HG03039 (cell line): ENCODE measurements at regions not wholly inside any gene's neighbourhood (a gene's known extent, or its start where the extent isn't known, plus 50 kb on each side); places are given as distances from the start of the nearest gene placed in this dataset.
"Not testable (repeated sequence)": the region's sequence is repeated elsewhere in the genome, so short reads cannot be mapped to it uniquely, and the experiment has no call there.

ENCODE experiments used
- ATAC-seq: cut with Tn5 transposase; IDR thresholded peaks from one replicate; pipeline ENCODE4 v1.9.1; 2021; ENCODE audit warnings: mild to moderate bottlenecking, moderate library complexity; ENCODE audit not compliant: unreplicated experiment

GRCh38 chr1:189637041-189637440 lies 840.6 kb downstream of the BRINP3 start:
- ATAC-seq: no peak

- ATAC-seq: not testable (repeated sequence)
These were observed 833.5 kb downstream of the BRINP3 start for GRCh38 chr1:189644156-189644555.

- no peak for ATAC-seq
These were observed 832.7 kb downstream of the BRINP3 start for GRCh38 chr1:189644970-189645369.

DNA sequence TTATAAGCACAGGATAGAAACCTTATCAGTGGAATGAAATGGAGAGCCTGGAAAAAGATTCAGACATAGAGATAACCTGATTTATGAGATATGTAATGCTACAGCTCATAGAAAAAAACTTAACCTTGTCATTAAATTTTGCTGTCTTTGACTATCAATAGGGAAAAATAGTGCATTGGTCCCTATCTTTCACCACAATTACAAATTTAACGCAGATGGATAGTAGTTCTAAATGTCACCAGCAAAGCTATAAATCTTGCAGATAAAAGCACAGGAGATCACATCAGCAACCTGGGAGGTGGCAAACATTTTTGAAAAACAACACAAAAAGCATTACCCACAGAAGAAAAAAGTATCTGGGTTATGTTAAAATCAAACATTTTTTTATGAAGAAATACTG lies 831.6 kb downstream of the BRINP3 start:
- ATAC-seq: no peak

DNA sequence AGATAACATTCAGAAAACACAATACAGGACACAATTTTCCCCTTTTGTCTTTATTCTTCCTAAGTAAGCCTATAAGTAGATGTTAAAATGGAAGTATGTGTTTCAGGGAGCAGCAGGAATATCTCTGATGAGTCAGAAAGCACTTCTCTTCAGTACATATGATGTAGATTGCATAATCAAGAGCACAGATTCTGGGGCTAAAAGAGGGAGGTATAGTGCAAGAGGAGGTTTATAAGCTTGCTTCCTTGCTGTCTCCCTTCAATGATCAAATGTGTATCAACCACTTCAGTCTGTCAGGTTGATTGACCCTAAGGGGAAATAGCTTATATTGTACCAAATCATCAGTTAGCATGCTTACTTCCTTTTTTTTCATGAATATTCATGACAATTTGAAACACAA lies 822.8 kb downstream of the BRINP3 start:
- no peak for ATAC-seq

DNA sequence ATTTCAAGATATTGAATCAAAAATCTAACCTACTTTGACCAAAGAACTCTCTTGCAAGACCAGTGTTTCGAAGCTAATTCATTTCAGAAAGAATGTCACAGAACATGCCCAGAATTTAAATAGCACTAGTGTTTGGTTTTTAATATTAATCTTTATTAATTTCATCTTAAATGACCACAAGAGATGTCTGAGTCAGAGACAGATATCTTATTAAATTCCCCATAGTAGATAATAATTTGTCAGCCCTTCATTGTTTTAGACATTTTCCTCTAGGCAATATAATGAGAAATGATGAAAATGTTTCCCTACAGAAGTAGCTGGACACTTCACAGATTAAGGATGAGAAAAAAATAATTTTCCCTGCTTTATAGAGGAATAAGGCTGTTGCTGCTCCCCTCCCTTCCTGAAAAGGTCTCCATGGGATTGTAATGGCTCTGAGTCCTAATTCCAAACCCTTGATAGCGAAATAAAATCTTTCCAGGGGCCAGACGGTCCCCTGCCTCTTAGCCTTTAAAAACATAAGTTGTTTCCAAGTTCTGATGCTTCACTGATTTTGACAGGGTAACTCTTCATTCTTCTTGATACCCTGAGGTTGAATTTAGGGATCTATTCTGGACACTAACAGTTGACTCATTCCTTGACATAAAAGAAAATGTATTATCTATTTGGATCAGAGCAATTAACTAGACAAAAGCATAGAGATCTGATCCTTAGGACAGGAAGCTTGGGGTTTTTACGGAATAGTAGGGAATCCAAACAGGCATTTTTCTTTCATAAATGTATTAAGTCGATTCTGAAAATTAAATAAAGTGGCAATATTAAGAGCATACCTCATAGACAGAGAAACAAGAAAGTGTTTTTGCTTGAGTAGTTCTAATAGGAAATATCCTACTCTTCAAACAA lies 820.8 kb downstream of the BRINP3 start:
- no peak for ATAC-seq

DNA sequence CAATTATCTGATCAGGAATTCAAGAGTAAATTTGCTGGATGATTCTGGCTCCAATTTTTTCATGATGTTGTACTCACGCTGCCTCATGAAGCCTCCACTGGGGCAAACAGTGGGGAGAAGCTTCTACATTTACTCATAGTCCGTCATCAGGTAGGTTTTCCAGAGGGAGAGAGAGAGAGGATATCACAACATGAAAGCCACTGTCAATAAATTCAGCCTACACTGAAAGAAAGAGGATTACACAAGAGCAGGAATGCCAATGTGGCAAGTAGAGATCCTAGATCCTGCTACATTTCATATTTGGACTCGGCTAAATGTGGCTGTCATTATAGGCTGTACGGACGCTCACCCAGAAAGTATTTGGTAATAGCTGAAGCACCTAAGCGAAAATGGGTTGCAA lies 819.9 kb downstream of the BRINP3 start:
- no peak for ATAC-seq

- ATAC-seq: no peak
These were observed 819.3 kb downstream of the BRINP3 start for GRCh38 chr1:189658381-189658780.

- no peak for ATAC-seq
These were observed 817.9 kb downstream of the BRINP3 start for GRCh38 chr1:189659731-189660130.

- no peak for ATAC-seq
These were observed 815.5 kb downstream of the BRINP3 start for GRCh38 chr1:189662190-189662589.

DNA sequence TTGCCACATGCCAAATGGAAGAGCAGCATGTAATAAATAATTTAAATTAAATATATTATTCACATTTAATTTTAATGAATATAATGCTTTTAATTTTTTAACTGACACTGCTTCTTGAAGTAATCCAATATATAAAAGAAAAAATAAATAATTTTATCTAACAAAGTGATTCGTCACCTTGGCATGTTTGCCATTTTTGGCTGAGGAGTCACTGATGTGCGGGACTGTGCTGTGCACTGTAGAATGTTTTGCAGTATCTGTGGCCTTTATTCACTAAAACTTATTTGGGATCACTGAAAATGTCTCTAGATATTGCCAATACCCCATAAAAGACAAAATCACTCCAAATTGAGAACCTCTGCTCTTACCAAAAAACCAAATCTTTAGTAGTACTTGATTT lies 807.8 kb downstream of the BRINP3 start:
- no peak for ATAC-seq

- ATAC-seq: no peak
These were observed 804.4 kb downstream of the BRINP3 start for GRCh38 chr1:189673217-189673616.

- ATAC-seq: no peak
These were observed 801.9 kb downstream of the BRINP3 start for GRCh38 chr1:189675712-189676244.

DNA sequence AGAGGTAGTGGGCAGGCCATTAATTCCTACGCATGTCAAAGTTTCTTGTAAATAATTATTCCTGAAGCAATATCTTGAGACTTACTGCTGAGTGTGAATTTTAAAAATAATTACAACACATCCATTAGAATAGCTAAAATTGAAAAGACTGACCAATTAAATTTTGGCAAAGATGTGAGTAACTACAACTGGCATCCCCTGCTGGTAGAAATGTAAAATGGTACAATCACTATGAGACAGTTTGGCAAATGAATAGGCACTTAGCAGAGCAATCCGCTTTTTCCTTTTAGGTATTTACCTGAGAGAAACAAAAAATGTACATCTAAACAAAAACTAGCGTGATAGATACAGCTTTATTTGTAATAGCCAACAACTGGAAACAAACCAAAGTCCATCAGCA lies 798.9 kb downstream of the BRINP3 start:
- ATAC-seq: no peak

DNA sequence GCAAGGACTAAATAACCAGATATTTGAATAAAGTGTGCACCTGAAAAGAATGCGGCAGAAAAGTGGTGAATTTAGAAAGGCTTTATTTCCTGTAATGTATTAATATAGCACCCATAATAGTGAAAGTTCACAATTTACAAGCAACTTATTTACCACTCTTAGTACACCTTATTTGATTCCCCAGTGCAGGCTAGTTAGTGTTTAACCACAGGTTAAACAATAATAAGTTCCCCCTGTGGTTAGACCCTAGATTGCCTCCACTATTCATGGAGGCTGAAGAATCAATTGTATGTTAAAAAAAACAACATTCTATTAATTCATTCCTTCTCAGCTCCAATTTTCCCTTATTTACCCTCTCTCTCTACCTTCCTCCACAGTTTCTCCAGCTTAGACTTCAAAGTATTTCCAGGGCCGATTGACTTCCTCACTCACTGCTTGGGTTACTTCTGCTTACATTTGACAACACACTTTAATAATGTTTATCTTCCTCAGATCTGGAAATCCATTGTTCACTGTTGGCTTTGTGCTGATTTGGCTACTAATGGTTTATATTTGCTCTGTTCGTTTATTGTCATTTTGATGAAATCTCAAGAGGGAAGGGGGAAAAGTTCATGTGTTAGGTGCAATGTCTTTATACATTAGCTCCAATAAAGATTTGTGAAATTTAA lies 796.3 kb downstream of the BRINP3 start:
- no peak for ATAC-seq

- ATAC-seq: no peak
These were observed 795.1 kb downstream of the BRINP3 start for GRCh38 chr1:189682591-189682990.

DNA sequence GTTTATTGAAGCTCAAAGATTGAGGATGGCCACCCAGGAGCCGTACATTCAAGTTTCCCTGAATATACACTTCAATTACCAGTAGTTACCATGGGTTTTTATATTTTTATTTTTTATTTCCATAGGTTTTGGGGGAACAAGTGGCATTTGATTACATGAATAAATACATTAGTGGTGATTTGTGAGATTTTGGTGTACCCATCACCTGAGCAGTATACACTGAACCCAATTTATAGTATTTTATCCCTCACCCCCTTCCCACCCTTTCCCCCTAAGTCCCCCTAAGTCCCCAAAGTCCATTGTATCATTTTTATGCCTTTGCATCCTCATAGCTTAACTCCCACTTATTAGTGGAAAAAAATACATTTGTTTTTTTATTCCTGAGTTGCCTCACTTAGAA lies 791.4 kb downstream of the BRINP3 start:
- ATAC-seq: no peak

GRCh38 chr1:189693140-189693539 lies 784.5 kb downstream of the BRINP3 start:
- ATAC-seq: no peak

GRCh38 chr1:189696297-189696696 lies 781.4 kb downstream of the BRINP3 start:
- no peak for ATAC-seq

DNA sequence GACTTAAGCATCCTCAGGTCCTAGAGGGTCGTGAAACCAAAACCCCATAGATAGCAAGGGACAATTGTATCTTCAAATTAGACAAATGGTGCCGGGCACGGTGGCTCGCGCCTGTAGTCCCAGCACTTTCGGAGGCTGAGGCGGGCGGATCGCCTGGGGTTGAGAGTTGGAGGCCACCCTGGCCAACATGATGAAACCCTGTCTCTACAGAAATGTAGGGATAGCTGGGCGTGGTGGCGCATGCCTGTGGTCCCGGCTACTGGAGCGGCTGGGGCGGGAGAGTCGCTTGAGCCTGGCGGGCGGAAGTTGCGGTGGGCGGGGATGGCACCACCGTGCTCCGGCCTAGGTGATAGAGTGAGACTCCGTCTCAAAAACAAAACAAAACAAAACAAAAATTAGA lies 780.6 kb downstream of the BRINP3 start:
- ATAC-seq: no peak

DNA sequence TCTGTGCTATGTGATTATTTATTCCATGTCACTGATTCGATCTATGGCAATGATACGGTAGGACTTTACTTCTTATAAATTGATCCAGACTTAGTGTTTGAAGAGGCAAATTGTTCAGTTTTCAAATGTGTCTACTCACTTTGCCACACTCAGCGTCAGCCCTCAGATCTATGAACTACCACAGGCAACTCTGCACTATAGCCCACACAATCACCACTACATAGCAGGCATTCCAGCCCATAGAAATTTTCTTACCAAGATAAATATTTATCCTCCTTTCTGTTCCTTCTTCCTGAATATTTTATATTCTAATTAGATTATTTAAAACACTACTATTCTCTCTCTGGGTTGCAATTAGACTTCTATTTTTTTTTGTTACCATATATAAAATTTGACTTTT lies 776.1 kb downstream of the BRINP3 start:
- no peak for ATAC-seq

DNA sequence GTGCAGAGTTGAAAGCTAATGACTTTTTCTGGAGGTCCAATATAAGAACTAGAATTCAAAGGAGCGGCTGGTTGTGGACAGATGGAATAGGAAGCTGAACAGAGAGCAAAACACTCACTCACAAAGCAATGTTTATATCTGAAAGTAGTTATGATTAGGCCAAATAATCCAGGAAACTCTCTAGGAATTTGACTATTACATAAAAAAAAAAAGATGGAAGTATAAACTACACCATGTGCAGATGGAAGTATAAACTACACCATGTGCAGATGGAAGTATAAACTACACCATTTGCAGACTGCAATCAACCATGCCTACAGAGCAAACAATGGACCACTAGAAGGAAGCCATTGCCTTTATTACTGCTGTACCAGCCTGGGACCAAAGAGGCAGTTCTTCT lies 771.1 kb downstream of the BRINP3 start:
- no peak for ATAC-seq
